Osteoblast (primary cell): ENCODE measurements at regions not wholly inside any gene's neighbourhood (a gene's known extent, or its start where the extent isn't known, plus 50 kb on each side); places are given as distances from the start of the nearest gene placed in this dataset.
A peak's percentile ranks its signal among the peaks of the same experiment; 100 is the strongest.

ENCODE experiments used
- DNase-seq: peaks from one replicate; pipeline ENCODE4 v3.0.0; 2011; ENCODE audit warnings: low spot score, mixed read lengths; ENCODE audit not compliant: insufficient read length; ENCODE audit errors: missing footprints
- H2AFZ ChIP-seq: 2 replicates; pipeline ENCODE4 v1.6.0; 2011; ENCODE audit warnings: mild to moderate bottlenecking, low read length
- H3K27ac ChIP-seq: 2 replicates; pipeline ENCODE4 v1.5.1; 2011; ENCODE audit warnings: mild to moderate bottlenecking, low read depth, low read length, moderate library complexity
- H3K27me3 ChIP-seq: 2 replicates; pipeline ENCODE4 v1.6.0; 2012; ENCODE audit warnings: mild to moderate bottlenecking, control low read depth, inconsistent platforms, low read length, moderate library complexity; ENCODE audit not compliant: insufficient read depth
- H3K36me3 ChIP-seq: 2 replicates; pipeline ENCODE4 v1.5.1; 2011; ENCODE audit warnings: mild to moderate bottlenecking, low read length, control low read depth, moderate library complexity; ENCODE audit not compliant: insufficient read depth
- H3K4me1 ChIP-seq: 2 replicates; pipeline ENCODE4 v1.5.1; 2011; ENCODE audit warnings: mild to moderate bottlenecking, low read length, control low read depth, moderate library complexity; ENCODE audit not compliant: insufficient read depth
- H3K4me2 ChIP-seq: 2 replicates; pipeline ENCODE4 v1.6.0; 2011; ENCODE audit warnings: mild to moderate bottlenecking, low read length; ENCODE audit not compliant: insufficient read depth
- H3K4me3 ChIP-seq: fragments of 200-600 bp; sonication (generic); 3 replicates; pipeline ENCODE4 v1.5.1; 2012; ENCODE audit warnings: mild to moderate bottlenecking, low read length, inconsistent platforms; ENCODE audit not compliant: insufficient read depth
- H3K79me2 ChIP-seq: 2 replicates; pipeline ENCODE4 v1.6.0; 2012; ENCODE audit warnings: mild to moderate bottlenecking, low read length, control low read depth, inconsistent platforms; ENCODE audit not compliant: insufficient read depth
- H3K9me3 ChIP-seq: 2 replicates; pipeline ENCODE4 v1.5.1; 2011; ENCODE audit warnings: low read depth, low read length, control low read depth
- H4K20me1 ChIP-seq: 2 replicates; pipeline ENCODE4 v1.6.0; 2012; ENCODE audit warnings: mild to moderate bottlenecking, low read length, control low read depth; ENCODE audit not compliant: insufficient read depth
- CTCF ChIP-seq: IDR thresholded peaks from 2 replicates; pipeline ENCODE4 v1.5.1; 2011; ENCODE audit warnings: mild to moderate bottlenecking, low read depth, low read length, moderate library complexity; ENCODE audit errors: extremely low read depth

- Histone ChIP-seq H4K20me1 (no peaks in the 10 kb centered on the region), H3K79me2 (no peaks in the 10 kb centered on the region), H3K36me3 (no peaks in the 10 kb centered on the region), H2AFZ (no peak overlapping the region), H3K4me1 (peaks cover 8% of the 10 kb centered on the region), H3K4me3 (no peak overlapping the region), H3K27ac (peak overlapping the region; percentile 45), H3K27me3 (no peaks in the 10 kb centered on the region), H3K9me3 (no peaks in the 10 kb centered on the region), H3K4me2 (no peak overlapping the region)
- TF ChIP-seq CTCF, result peak; percentile 41
- DNase-seq, result no peak
Measured at GRCh38 chr6:113488812-113489685, 368.1 kb upstream of the MARCKS start.

- no peaks in the 10 kb centered on the region for H3K27me3 ChIP-seq
Measured at GRCh38 chr6:113489952-113490746, 367.0 kb upstream of the MARCKS start.

GRCh38 chr6:113491376-113491775 lies 365.8 kb upstream of the MARCKS start:
- Histone ChIP-seq H3K27me3 (no peaks in the 10 kb centered on the region), H3K27ac (no peak overlapping the region), H3K4me1 (peaks cover 20% of the 10 kb centered on the region), H3K79me2 (no peaks in the 10 kb centered on the region), H3K4me3 (no peak overlapping the region), H2AFZ (no peak overlapping the region), H3K4me2 (no peak overlapping the region), H3K36me3 (no peaks in the 10 kb centered on the region), H3K9me3 (no peaks in the 10 kb centered on the region), H4K20me1 (no peaks in the 10 kb centered on the region)
- TF ChIP-seq CTCF, result no peak
- DNase-seq, result no peak

More at GRCh38 chr6:113489952-113490746, 367.0 kb upstream of the MARCKS start:
- H3K4me2 ChIP-seq, result no peak overlapping the region
- TF ChIP-seq CTCF, result no peak
- H3K27ac ChIP-seq, result peak overlapping the region; percentile 45
- no peaks in the 10 kb centered on the region for H3K36me3 ChIP-seq
- H3K9me3 ChIP-seq, result no peaks in the 10 kb centered on the region
- H3K4me1 ChIP-seq, result peaks cover 8% of the 10 kb centered on the region
- no peaks in the 10 kb centered on the region for H4K20me1 ChIP-seq
- no peaks in the 10 kb centered on the region for H3K79me2 ChIP-seq
- no peak overlapping the region for H3K4me3 ChIP-seq
- no peak for DNase-seq
- H2AFZ ChIP-seq, result no peak overlapping the region

GRCh38 chr6:113493991-113494390 lies 363.2 kb upstream of the MARCKS start:
- H2AFZ ChIP-seq, result no peak overlapping the region
- no peaks in the 10 kb centered on the region for H3K9me3 ChIP-seq
- no peak overlapping the region for H3K27ac ChIP-seq
- TF ChIP-seq CTCF, result no peak
- H3K4me3 ChIP-seq, result no peak overlapping the region
- no peak overlapping the region for H3K4me2 ChIP-seq
- DNase-seq, result no peak
- H3K4me1 ChIP-seq, result peaks cover 20% of the 10 kb centered on the region
- no peaks in the 10 kb centered on the region for H3K79me2 ChIP-seq
- no peaks in the 10 kb centered on the region for H4K20me1 ChIP-seq
- H3K36me3 ChIP-seq, result no peaks in the 10 kb centered on the region
- no peaks in the 10 kb centered on the region for H3K27me3 ChIP-seq
